ENCODE measurements at regions not wholly inside any gene's neighbourhood (a gene's known extent, or its start where the extent isn't known, plus 50 kb on each side); places are given as distances from the start of the nearest gene placed in this dataset.

- in situ Hi-C loops (cut with HindIII; ENCODE audit: low pct_unique_long_range_greater_than_20kb, low sequenced_read_pairs), result no loop called here
- no peak for DNase-seq (ENCODE audit: low read depth)
Observed at GRCh38 chr6:122072014-122072647, 327.3 kb upstream of the HSF2 start.

GRCh38 chr6:122075084-122075838 is 324.2 kb upstream of the HSF2 start:
- in situ Hi-C loops (cut with HindIII; ENCODE audit: low pct_unique_long_range_greater_than_20kb, low sequenced_read_pairs), result no loop called here
- DNase-seq (ENCODE audit: low read depth), result no peak

GRCh38 chr6:122075917-122076316 is 323.5 kb upstream of the HSF2 start:
- in situ Hi-C loops (cut with HindIII; ENCODE audit: low pct_unique_long_range_greater_than_20kb, low sequenced_read_pairs), result no loop called here
- DNase-seq (ENCODE audit: low read depth), result no peak

DNA sequence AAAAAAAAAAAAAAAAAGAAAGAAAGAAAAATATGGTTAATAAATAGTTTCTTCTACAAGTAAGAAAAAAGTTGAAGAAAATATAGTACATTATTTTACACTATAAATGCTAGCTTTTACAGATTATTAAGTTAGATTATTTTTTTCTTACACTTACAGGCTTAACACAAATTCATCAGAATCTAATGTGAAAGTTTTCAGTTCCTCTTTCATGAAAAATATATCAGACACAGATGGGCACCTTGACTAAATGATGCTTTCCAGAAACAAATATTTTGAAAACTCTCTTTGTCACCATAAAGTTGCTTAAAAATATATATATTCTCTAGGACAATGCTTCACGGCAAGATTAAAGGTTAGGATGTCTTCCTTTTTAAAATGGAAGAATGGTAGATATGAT is 321.8 kb upstream of the HSF2 start:
- in situ Hi-C loops (cut with HindIII; ENCODE audit: low pct_unique_long_range_greater_than_20kb, low sequenced_read_pairs), result no loop called here
- DNase-seq (ENCODE audit: low read depth), result no peak

DNA sequence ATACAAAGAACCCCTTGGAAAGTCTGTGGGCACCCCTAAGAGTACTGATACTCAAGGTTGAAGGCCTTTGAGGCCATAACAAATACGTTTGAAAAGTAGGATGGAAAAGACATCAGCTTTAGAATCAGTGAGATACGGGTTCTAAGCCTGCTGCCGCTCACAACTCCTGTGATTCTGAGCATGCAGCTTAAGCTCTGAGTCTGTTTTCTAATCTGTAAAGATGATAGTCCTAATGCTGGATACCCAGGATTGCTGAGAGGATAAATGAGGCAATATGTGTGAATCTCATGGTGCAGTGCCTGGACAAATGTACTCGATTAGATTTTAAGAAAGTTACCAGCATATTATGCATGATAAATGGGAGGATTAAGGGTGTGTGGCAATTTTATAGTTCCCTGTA is 321.0 kb upstream of the HSF2 start:
- DNase-seq (ENCODE audit: low read depth), result no peak
- in situ Hi-C loops (cut with HindIII; ENCODE audit: low pct_unique_long_range_greater_than_20kb, low sequenced_read_pairs), result no loop called here

GRCh38 chr6:122079916-122080315 is 319.5 kb upstream of the HSF2 start:
- no peak for DNase-seq (ENCODE audit: low read depth)
- in situ Hi-C loops (cut with HindIII; ENCODE audit: low pct_unique_long_range_greater_than_20kb, low sequenced_read_pairs), result no loop called here

DNA sequence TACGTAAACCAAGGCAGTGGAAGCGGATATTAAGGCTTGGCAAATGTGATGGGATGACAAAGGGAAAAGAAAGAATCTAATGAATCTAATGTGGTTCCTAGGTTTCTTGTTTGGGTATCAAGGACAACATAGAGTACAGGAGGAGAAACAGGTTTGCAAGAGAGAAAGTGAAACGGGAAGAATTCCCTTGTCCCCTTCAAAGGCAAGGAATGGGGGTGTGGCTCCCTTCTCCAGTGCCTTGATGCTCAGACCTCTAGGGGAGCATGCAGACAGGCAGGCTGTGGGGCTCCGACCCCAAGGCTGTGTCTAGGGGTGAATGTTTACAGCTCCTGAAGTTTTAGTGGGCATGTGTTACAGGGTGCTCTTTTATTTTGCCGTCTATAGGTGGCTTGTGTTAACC is 317.5 kb upstream of the HSF2 start:
- DNase-seq (ENCODE audit: low read depth), result no peak
- in situ Hi-C loops (cut with HindIII; ENCODE audit: low pct_unique_long_range_greater_than_20kb, low sequenced_read_pairs), result no loop called here

GRCh38 chr6:122082370-122082769 is 317.1 kb upstream of the HSF2 start:
- DNase-seq (ENCODE audit: low read depth), result no peak
- in situ Hi-C loops (cut with HindIII; ENCODE audit: low pct_unique_long_range_greater_than_20kb, low sequenced_read_pairs), result no loop called here

DNA sequence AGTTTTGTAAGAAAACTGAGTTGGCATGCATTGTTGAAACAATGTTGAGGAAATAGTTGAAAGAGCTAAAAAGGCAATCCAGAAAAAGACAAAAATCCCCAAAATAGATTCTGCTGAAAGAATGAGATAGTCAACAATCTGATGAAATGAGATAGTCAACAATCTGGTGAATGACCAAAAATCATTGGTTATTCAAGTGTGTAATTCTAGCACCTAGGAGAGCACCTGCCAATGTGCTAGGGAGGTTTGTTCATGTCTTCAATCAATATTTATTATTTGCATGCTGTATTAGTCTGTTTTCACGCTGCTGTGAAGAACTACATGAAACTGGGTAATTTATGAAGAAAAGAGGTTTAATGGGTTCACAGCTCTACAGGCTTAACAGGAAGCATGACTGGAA is 307.1 kb upstream of the HSF2 start:
- no peak for DNase-seq (ENCODE audit: low read depth)
- in situ Hi-C loops (cut with HindIII; ENCODE audit: low pct_unique_long_range_greater_than_20kb, low sequenced_read_pairs), result no loop called here

- in situ Hi-C loops (cut with HindIII; ENCODE audit: low pct_unique_long_range_greater_than_20kb, low sequenced_read_pairs), result no loop called here
- no peak for DNase-seq (ENCODE audit: low read depth)
Observed at GRCh38 chr6:122098201-122098678, 301.2 kb upstream of the HSF2 start.

DNA sequence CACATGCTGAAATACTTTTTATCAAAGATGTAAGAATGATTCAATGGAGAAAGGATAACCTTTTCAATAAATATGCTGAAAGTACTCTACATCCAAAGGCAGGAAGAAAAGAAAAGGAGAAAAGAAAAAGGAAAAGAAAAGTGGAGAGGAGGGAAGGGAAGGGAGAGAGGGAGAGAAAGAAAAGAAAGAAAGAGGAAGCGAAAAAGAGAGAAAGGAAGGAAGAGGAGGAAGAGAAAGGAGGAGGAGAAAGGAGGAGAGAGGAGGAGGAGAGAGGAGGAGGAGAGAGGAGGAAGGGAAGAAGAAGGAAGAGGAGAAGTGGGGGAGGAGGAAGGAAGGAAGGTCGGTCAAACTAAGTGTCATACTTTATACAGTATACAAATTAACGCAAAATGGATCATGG is 297.4 kb upstream of the HSF2 start:
- no peak for DNase-seq (ENCODE audit: low read depth)
- in situ Hi-C loops (cut with HindIII; ENCODE audit: low pct_unique_long_range_greater_than_20kb, low sequenced_read_pairs), result no loop called here

- no peak for DNase-seq (ENCODE audit: low read depth)
- in situ Hi-C loops (cut with HindIII; ENCODE audit: low pct_unique_long_range_greater_than_20kb, low sequenced_read_pairs), result no loop called here
Observed at GRCh38 chr6:122107256-122107852, 292.1 kb upstream of the HSF2 start.

DNA sequence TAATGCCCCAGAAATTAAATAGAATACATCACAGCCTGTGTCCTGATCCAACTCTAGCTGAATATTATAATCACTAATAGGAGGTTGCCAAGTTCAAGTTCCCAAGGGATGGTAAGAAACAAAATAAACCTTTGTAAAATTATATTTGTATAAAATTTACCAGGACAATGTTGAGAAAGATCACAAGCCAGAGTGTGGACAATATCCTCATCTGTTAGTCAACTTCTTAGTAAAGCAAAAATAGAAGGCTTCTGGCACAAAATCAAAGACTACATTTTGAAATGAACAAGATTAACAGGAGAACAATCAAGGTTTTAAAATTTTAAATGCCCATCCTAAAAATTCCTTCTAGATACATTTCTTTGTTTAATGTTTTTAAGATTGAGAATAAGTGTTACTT is 290.4 kb upstream of the HSF2 start:
- in situ Hi-C loops (cut with HindIII; ENCODE audit: low pct_unique_long_range_greater_than_20kb, low sequenced_read_pairs), result no loop called here
- DNase-seq (ENCODE audit: low read depth), result no peak

- DNase-seq (ENCODE audit: low read depth), result no peak
- in situ Hi-C loops (cut with HindIII; ENCODE audit: low pct_unique_long_range_greater_than_20kb, low sequenced_read_pairs), result no loop called here
Observed at GRCh38 chr6:122114717-122115116, 284.7 kb upstream of the HSF2 start.

- DNase-seq (ENCODE audit: low read depth), result no peak
- in situ Hi-C loops (cut with HindIII; ENCODE audit: low pct_unique_long_range_greater_than_20kb, low sequenced_read_pairs), result no loop called here
Observed at GRCh38 chr6:122116119-122116834, 283.2 kb upstream of the HSF2 start.

DNA sequence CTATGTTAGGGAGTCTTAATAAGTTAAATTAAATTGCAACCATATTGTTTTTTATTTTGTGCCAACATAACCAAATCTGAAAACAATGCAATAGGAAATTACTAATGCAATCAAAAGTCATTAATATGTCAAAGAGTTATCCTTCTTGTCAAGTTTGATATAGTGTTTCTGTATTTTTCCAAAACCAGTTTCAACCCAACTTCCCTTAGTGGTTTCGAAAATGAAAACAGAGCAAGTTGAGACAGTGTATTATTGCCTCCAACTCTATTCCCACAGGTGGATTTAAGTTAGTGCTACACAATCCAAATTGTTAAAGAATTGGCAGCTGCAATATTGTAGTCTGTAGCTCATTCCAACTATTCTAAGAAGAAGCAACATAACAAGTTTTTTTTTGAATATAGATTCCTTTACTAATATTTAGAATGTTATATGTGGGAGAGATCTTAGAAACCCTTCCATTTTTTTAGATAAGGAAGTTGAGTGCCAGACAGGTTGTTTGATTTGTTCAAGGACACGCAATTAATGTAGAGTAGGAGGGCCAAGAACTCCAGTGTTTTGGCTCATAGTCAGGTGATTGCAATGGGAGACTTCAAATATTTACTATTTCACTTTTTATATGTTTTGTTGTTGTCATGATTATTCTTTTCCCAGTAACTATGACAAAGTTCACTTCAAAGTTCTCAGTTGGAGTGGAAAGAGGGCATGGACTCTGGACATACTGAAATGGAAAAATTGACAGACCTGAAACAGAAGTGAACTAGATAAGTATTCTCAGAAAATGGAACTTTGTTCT is 282.4 kb upstream of the HSF2 start:
- in situ Hi-C loops (cut with HindIII; ENCODE audit: low pct_unique_long_range_greater_than_20kb, low sequenced_read_pairs), result no loop called here
- no peak for DNase-seq (ENCODE audit: low read depth)

GRCh38 chr6:122118945-122119506 is 280.4 kb upstream of the HSF2 start:
- in situ Hi-C loops (cut with HindIII; ENCODE audit: low pct_unique_long_range_greater_than_20kb, low sequenced_read_pairs), result no loop called here

GRCh38 chr6:122122202-122122601 is 277.2 kb upstream of the HSF2 start:
- DNase-seq (ENCODE audit: low read depth), result no peak
- in situ Hi-C loops (cut with HindIII; ENCODE audit: low pct_unique_long_range_greater_than_20kb, low sequenced_read_pairs), result no loop called here

More at GRCh38 chr6:122118945-122119506, 280.4 kb upstream of the HSF2 start:
- DNase-seq (ENCODE audit: low read depth), result no peak
